Tibial nerve (tissue), 4 donors: ENCODE measurements at regions not wholly inside any gene's neighbourhood (a gene's known extent, or its start where the extent isn't known, plus 50 kb on each side); places are given as distances from the start of the nearest gene placed in this dataset.
"Not testable (repeated sequence)": the region's sequence is repeated elsewhere in the genome, so short reads cannot be mapped to it uniquely, and the experiment has no call there.

Experiments used
- DNase-seq, 2 donors: peaks; one replicate each; pipeline ENCODE4 v3.0.0-alpha.2; 2019; ENCODE audit warnings: low spot score in 2 of 2
- H3K27ac ChIP-seq, 4 donors: fragments of 200-600 bp; sonication (generic) in 3 of 4; one replicate each; pipeline ENCODE4 v1.5.1; 2017 to 2019; ENCODE audit warnings: mild to moderate bottlenecking in 1 of 4
- H3K27me3 ChIP-seq, 2 donors: fragments of 200-600 bp; sonication (generic) in 1 of 2; one replicate each; pipeline versions ENCODE4 v1.5.1 to v1.6.0; 2017 to 2019
- H3K36me3 ChIP-seq, 3 donors: fragments of 200-600 bp; sonication (generic); one replicate each; pipeline ENCODE4 v1.5.1; 2018 to 2019
- H3K4me1 ChIP-seq, 4 donors: fragments of 200-600 bp; sonication (generic) in 3 of 4; one replicate each; pipeline ENCODE4 v1.5.1; 2017 to 2019
- H3K4me3 ChIP-seq, 4 donors: fragments of 200-600 bp; sonication (generic) in 3 of 4; one replicate each; pipeline ENCODE4 v1.5.1; 2017 to 2019; ENCODE audit warnings: mild to moderate bottlenecking in 1 of 4, moderate library complexity in 1 of 4
- H3K9me3 ChIP-seq, 4 donors: fragments of 200-600 bp; sonication (generic) in 3 of 4; one replicate each; pipeline ENCODE4 v1.5.1; 2017 to 2019
- CTCF ChIP-seq, 5 experiments: fragments of 200-600 bp in 3 of 5; fragments of 450-650 bp in 2 of 5; sonication (generic) in 3 of 5; IDR thresholded peaks; one replicate each; pipeline ENCODE4 v1.5.1; 2016 to 2019; ENCODE audit warnings: antibody characterized with exemption in 5 of 5, mild to moderate bottlenecking in 3 of 5, moderate library complexity in 2 of 5
- EP300 ChIP-seq, 2 donors: sonication (generic); formaldehyde crosslinking; IDR thresholded peaks; one replicate each; pipeline ENCODE4 v1.6.1; 2017; ENCODE audit warnings: antibody characterized with exemption in 2 of 2, mild to moderate bottlenecking in 1 of 2
- POLR2A ChIP-seq, 2 donors: fragments of 450-650 bp; IDR thresholded peaks; one replicate each; pipeline ENCODE4 v1.6.1; 2017; ENCODE audit warnings: antibody characterized with exemption in 2 of 2, mild to moderate bottlenecking in 2 of 2, moderate library complexity in 2 of 2
- WGBS, 2 donors: methylation state at CpG; one replicate each; pipeline ENCODE4 v1.1.5; 2018; 5-methylcytosine and 5-hydroxymethylcytosine counted together

DNA sequence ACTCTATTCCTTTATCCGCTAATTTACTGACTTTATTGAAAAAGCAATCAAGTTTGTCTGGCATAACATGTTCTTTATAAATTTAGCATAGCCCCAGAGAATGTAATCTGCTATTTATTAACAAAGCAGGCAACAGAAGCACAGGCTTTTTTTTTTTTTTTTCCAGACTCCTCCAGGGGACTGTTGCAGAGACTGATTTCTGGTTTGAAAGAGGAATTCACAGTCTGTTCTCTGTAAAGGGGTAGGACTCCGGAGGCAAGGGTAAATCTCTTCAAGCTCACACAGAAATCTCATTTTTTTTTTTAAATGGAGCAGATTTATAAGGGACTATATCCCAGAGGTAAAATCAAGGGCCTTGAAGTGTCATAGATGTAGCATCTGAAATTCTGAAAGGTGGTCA is 1386.5 kb upstream of the CDH8 start:
- no peak for DNase-seq
- Histone ChIP-seq H3K27ac (no peak overlapping the region), H3K36me3 (no peaks in the 10 kb centered on the region), H3K27me3 (no peaks in the 10 kb centered on the region), H3K9me3 (no peaks in the 10 kb centered on the region), H3K4me3 (no peak overlapping the region), H3K4me1 (no peaks in the 10 kb centered on the region)
- TF ChIP-seq EP300 (IDR thresholded peaks at IDR 0.05) (no peak), POLR2A (IDR thresholded peaks at IDR 0.05) (no peak), CTCF (IDR thresholded peaks at IDR 0.05) (no peak)
- 52 to 67% methylated on average over 2 of the region's 2 CpGs for WGBS, 2 donors

DNA sequence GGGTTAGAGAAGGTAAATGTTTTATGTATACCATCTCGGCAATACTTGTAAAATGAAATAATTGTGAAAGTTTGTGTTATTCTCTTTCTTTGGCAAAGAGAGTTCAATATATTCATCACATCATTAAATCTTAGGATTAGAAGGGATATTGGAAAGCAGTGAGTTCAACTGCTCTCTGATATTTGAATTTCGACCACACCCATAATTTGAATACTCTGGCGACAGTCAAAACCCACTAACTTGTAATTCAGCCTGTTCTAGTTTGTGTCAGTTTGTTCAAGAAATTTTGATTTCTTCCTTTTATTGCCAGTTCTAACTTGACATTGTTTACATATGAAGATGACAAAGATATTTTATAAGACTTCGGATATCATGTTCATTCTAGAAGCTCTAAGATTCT is 1380.5 kb upstream of the CDH8 start:
- Histone ChIP-seq H3K36me3 (no peaks in the 10 kb centered on the region), H3K4me1 (no peaks in the 10 kb centered on the region), H3K27me3 (no peaks in the 10 kb centered on the region), H3K9me3 (no peaks in the 10 kb centered on the region), H3K27ac (no peak overlapping the region), H3K4me3 (no peak overlapping the region)
- no peak for TF ChIP-seq POLR2A (IDR thresholded peaks at IDR 0.05)
- TF ChIP-seq CTCF (IDR thresholded peaks at IDR 0.05), result no peak
- no peak for TF ChIP-seq EP300 (IDR thresholded peaks at IDR 0.05)
- DNase-seq, result no peak
- 74 to 79% methylated on average over 4 of the region's 4 CpGs for WGBS, 2 donors

DNA sequence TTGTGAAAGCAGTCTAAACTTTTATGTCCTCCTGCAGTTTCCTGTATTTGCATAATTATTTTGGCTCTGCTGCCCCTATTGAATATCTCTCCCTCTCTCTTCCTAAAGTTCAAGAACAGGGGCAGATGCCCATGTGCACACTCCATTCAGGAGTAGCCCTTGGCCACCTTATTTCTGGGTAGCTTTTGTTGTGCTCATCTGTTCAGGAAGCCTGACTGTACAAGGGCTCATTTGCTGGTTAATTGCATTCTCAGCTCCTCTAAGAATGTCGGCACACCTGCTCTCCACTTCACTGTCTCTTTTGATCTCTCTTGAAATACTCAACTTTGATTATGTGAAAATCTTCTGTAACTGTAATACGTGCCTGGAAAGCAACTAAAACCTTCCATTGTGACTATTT is 1378.8 kb upstream of the CDH8 start:
- 44 to 48% methylated on average over 2 of the region's 2 CpGs for WGBS, 2 donors

GRCh38 chr16:63410594-63410993 is 1374.4 kb upstream of the CDH8 start:
- Histone ChIP-seq H3K4me1 (no peaks in the 10 kb centered on the region), H3K4me3 (no peak overlapping the region), H3K27me3 (no peaks in the 10 kb centered on the region), H3K27ac (no peak overlapping the region), H3K9me3 (no peaks in the 10 kb centered on the region), H3K36me3 (no peaks in the 10 kb centered on the region)
- WGBS, 2 donors, result 93 to 95% methylated on average over 1 of the region's 1 CpG
- TF ChIP-seq POLR2A (IDR thresholded peaks at IDR 0.05), result no peak
- no peak for TF ChIP-seq CTCF (IDR thresholded peaks at IDR 0.05)
- TF ChIP-seq EP300 (IDR thresholded peaks at IDR 0.05), result no peak
- DNase-seq, result no peak

More for the DNA sequence above, 1378.8 kb upstream of the CDH8 start:
- H3K27me3 ChIP-seq, result no peaks in the 10 kb centered on the region
- no peaks in the 10 kb centered on the region for H3K4me1 ChIP-seq
- no peak overlapping the region for H3K4me3 ChIP-seq
- no peak overlapping the region for H3K27ac ChIP-seq
- TF ChIP-seq POLR2A (IDR thresholded peaks at IDR 0.05) (no peak), EP300 (IDR thresholded peaks at IDR 0.05) (no peak), CTCF (IDR thresholded peaks at IDR 0.05) (no peak)
- no peaks in the 10 kb centered on the region for H3K9me3 ChIP-seq
- no peaks in the 10 kb centered on the region for H3K36me3 ChIP-seq
- DNase-seq, result no peak

DNA sequence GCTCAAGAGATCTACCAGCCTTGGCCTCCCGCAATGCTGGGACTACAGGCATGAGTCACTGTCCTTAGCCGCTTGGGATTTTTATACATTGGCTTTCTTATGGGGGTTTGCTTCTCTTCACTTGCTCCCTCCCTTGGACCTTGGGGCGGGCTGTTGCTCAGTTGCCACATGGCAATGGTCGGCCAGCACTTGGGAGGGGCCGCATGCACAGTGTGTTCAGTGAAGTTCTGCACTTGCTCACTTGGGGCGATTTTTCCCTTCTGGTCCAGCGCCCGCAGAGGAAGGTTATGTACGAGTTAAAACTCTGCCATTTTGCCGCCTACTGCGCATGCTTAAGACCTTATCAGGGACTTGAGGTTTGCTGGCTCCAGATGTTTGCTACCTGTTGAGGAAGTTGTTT is 1367.6 kb upstream of the CDH8 start:
- Histone ChIP-seq H3K9me3 (no peaks in the 10 kb centered on the region), H3K27ac (no peak overlapping the region), H3K27me3 (no peaks in the 10 kb centered on the region), H3K4me1 (no peaks in the 10 kb centered on the region), H3K4me3 (no peak overlapping the region), H3K36me3 (no peaks in the 10 kb centered on the region)
- 94 to 97% methylated on average over 11 of the region's 11 CpGs for WGBS, 2 donors
- TF ChIP-seq EP300 (IDR thresholded peaks at IDR 0.05) (no peak), POLR2A (IDR thresholded peaks at IDR 0.05) (no peak), CTCF (IDR thresholded peaks at IDR 0.05) (no peak)
- no peak for DNase-seq

GRCh38 chr16:63388277-63388676 is 1352.0 kb upstream of the CDH8 start:
- H3K36me3 ChIP-seq, H3K4me3 ChIP-seq, H3K27me3 ChIP-seq, DNase-seq, H3K27ac ChIP-seq, H3K9me3 ChIP-seq, H3K4me1 ChIP-seq: not testable (repeated sequence)
- WGBS, 2 donors, result 89 to 91% methylated on average over 18 of the region's 18 CpGs
